HG03442 (cell line): ENCODE measurements at regions not wholly inside any gene's neighbourhood (a gene's known extent, or its start where the extent isn't known, plus 50 kb on each side); places are given as distances from the start of the nearest gene placed in this dataset.

ENCODE experiments used
- ATAC-seq: cut with Tn5 transposase; IDR thresholded peaks from one replicate; pipeline ENCODE4 v1.9.1; 2021; ENCODE audit warnings: mild to moderate bottlenecking, moderate library complexity; ENCODE audit not compliant: unreplicated experiment

DNA sequence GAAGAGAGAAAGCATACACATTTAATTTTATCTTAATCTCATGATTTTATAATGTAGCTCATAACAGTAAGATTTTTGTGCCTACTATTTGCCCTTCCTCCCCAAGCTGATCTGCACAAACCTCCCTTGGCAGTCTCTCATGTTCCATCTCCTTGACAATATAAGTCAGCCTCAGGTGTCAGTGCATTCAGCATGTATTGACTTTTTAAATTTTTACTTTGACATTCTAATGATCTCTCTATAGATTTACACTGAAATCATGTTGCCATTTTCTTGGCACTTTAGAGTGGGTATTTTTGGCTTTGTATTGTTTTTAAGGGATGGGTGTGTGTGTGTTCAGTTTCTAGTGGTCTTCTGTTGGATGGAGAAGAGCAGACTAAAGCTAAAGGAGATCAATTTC is 505.3 kb upstream of the CPEB2 start:
- ATAC-seq = no peak

DNA sequence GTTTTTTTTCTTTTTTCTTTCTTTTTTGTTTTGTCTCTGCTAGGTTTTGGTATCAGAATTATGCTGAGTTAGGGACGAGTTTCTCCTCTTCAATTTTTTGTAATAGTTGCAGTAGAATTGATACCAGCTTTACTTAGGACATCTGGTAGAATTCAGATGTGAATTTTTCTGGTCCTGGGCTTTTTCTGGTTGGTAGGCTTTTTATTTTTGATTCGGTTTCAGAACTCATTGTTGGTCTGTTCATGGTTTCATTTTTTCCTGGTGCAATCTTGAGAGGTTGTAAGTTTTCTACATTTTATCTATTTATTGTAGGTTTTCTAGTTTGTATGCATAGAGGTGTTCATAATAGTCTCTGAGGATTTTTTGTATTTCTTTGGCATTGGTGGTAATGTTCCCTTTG is 498.1 kb upstream of the CPEB2 start:
- no peak for ATAC-seq

DNA sequence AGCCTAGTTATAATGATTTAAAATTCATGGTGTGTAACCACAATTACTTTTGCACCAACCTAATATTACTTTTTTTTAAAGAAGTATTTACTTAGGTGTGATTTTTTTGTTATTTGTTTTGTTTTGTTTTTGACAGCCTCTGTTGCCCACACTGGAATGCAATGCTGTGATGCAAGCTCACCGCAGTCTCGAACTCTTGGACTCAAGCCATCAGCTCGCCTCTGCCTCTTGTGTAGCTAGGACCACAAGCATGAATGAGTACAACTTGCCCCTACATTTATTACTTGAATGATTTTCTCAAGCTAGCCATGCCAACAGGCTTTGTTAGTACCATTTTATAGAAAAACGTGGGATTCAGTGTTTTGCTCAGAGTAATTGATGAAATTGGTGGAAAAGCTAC is 488.8 kb upstream of the CPEB2 start:
- ATAC-seq = no peak

DNA sequence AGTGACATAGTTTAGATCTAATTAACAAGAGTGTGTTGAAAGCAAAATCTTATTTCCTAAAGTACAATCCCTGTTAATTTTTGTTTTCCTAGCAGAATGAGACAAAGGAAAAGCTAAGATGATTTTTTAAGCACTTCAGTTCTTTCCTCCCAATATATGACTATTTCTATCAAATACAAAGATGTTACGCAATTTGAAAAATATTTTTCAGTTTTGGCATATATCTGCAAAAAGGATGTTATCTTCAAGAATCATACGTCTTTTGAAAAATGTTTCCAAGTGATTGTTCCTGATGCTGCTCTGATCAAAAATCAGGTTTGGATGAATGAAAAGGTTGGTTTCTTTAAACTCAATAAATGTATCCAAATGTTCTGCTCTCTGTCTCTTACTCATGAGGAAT is 486.7 kb upstream of the CPEB2 start:
- no peak for ATAC-seq

GRCh38 chr4:14518136-14518535 is 484.1 kb upstream of the CPEB2 start:
- ATAC-seq = no peak

DNA sequence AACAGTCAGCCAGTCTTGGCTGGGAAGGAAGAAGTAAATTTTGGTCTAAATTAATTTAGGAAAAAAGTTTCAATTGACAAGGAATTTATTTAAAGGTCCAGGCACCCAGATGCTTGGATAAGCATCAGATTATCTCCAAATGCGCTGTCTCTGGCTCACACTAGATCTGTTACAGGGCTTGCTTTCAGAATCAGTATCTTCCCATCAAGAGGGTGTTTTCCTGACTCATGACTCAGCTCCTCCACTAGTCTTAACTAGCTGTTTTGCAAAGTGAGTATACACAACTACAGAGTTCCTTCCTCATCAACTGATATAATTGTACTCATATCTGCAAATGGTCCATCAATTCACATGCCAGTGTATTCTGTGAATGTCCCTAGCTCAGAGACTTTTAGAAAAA is 482.1 kb upstream of the CPEB2 start:
- ATAC-seq = no peak

DNA sequence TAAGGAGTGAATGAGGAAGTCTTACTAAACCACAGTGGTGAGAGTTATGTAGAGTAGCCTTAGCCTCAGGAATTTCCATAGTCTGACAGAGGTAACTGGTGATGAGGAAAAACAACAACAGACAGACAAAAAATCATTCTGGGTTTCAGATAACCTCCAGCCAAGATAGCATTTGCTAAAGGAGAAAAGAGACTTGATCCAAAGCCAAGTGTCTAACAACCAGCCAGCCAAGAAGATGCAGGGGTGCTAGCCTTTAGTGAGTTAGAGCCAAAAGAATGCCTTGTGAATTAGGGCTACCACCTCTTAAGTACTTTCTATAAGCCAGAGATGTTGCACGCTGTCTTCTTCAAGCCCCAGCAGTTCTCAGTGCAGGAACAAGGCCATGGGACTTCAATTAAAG is 478.0 kb upstream of the CPEB2 start:
- ATAC-seq = no peak

GRCh38 chr4:14528918-14529317 is 473.4 kb upstream of the CPEB2 start:
- no peak for ATAC-seq

DNA sequence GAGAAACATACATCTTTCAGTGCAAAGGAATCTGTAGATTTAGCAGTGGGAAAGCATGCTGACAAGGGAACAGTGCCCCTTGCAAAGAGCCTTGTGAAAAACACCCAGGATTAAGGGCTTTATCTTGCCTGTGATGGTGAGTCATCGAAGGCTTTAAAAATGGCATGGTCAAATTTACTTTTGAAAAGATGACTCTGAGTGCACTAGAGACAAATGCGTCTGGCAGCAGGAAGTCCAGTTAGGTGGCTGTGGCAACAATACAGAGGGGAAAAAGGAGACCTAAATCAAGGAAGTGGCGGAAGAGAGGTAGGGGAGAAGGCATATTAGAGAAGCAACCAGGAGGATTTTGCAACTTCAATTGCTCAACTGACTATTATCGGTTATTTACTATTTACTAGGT is 472.6 kb upstream of the CPEB2 start:
- no peak for ATAC-seq

GRCh38 chr4:14532436-14532835 is 469.8 kb upstream of the CPEB2 start:
- no peak for ATAC-seq

DNA sequence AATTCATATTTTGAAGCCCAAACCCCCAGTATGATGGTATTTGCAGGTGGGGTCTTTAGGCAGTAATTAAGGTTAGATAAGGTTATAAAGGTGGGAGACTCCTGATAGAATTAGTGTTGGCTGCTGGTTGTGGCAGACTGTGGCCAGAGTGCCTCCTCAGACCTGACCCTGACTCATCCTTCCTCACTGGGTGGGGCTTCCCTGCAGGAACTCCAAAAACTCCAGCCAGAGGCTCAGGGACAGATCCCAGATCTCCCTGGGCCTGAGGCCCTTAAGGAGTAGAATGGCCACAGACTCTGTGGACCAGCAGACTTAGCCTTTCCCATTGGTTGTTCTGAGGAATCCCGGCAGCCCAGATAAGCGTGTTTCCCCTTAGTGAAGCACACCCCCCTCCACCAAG is 463.0 kb upstream of the CPEB2 start:
- ATAC-seq = no peak

GRCh38 chr4:14545163-14545562 is 457.1 kb upstream of the CPEB2 start:
- ATAC-seq = no peak

DNA sequence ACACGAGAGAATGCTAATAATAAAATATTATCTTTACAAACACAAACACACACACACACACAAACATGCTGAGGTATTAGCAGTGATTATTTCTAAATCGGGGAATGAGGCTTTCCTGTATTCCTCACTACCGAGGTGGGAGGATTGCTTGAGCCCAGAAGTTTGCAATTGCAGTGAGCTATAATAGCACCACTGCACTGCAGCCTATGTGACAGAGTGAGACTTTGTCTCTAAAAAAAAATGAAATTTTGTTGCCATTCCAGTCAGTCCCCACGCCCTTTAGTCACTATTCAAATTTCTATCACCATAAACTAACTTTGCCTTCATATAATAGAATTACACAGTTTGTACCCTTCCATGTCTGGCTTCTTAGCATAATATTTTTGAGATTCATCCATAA is 456.5 kb upstream of the CPEB2 start:
- no peak for ATAC-seq

DNA sequence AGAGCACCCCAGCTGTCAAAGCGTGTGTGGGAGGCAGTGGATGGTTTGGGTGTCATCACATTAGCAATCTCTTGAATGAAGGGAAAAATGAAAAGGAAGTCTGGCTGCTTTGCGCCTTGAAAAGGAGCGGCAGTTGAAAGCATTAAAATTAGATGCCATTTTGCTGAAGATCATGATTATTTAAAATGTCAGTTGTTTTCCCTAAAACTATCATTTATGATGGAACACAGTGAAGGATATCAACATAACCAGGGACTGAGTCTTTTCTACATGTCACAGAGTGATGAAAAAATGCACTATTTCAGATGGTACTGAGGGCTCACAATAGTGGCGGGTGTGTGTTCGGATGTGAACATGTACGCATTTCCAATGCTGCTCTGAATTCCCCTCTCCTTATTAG is 450.2 kb upstream of the CPEB2 start:
- no peak for ATAC-seq

GRCh38 chr4:14559646-14560045 is 442.6 kb upstream of the CPEB2 start:
- ATAC-seq = no peak

- ATAC-seq = no peak
Observed at GRCh38 chr4:14560577-14560976, 441.7 kb upstream of the CPEB2 start.

- no peak for ATAC-seq
Observed at GRCh38 chr4:14562901-14563300, 439.4 kb upstream of the CPEB2 start.

- ATAC-seq = no peak
Observed at GRCh38 chr4:14564281-14564680, 438.0 kb upstream of the CPEB2 start.

DNA sequence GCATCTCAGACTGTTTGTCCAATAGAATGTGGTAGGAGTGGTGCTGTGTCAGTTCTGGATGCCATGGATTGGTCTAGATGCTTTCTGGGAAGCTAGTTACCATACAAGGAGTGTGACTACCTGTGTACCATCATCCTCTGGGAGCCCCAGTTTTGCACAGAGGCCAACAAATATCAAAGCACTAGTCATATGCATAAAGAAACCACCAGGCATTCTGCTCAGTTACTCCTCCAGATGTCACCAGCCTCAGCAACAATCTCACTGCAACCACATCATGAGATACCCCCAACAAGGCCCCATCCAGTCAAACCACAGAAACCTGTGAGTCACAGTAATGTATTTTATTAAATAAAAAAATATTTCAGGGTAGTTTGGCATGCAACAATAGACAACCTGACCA is 435.8 kb upstream of the CPEB2 start:
- no peak for ATAC-seq

DNA sequence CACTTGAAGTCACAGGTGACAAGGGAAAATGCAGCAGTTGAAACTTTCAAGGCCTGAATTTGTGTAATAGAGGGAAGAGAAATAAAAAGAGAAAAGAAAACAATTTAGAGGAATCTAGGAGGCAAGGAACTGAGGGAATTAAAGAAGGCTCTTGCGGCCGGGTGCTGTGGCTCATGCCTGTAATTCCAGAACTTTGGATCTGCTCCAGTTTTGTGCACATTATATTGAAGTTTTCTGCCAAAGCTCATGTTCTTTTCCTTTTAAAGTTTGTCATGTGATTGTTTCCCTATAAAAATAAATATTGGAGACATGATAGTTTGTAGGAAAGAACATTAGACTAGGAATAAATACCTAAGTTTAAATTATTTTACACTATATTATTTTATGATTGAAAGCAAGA is 433.9 kb upstream of the CPEB2 start:
- ATAC-seq = no peak

GRCh38 chr4:14575289-14575688 is 427.0 kb upstream of the CPEB2 start:
- no peak for ATAC-seq

DNA sequence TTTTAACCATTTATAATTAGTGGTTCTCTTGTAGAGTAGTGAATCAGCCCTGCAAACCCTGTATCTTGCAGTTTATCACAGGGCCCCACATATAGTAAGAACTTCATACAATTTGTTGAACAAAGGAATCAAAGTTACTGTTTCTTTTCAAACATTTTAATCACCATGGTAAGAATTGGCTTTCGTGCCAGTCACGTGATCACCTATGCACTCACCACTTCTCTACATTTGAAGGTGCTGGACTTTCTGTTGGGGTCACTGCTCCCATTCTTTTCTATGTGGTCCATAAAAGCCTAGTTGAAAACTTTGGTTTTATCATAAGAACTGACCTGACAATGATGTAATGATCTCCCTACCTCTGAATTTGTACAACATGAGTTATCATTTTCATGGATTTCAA is 426.4 kb upstream of the CPEB2 start:
- no peak for ATAC-seq

DNA sequence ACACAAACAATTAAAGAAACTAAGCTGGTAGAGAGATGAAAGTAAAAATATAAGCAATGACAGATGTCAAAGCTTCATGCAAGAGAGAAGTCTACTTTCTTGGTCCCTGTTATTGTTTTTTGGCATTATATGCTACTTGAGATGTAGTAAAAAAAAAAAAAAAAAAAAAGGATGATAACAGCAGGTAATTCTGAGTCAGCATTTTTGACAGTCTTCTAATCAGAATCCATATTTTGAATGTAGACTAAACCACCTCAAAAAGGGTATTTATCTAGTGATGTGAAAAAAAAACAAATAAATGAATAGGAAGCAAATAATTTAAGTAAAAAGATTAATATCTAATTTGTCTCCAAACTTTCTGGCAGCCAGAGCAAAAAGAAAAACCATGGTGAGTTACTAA is 422.2 kb upstream of the CPEB2 start:
- no peak for ATAC-seq

DNA sequence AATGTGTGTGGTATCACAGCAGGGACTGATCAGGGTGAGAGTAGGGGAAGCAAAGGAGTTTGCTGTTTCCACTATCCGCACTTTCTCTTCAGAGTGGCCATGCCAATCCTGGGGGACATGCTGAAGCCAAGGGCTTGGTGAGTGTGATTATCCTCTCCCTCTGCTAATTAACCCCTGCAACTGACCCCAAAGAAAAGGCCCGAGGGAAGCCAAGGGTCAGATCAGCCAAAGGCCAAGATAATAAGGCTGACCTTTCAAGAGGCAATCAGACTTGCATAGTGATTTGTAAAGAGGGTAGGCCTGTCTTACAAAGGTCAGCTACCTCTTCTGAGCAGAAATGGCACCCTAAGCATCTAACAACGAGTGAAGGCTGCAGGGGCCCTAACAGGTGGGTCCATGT is 420.5 kb upstream of the CPEB2 start:
- ATAC-seq = no peak
